ENCODE measurements at regions not wholly inside any gene's neighbourhood (a gene's known extent, or its start where the extent isn't known, plus 50 kb on each side); places are given as distances from the start of the nearest gene placed in this dataset.

- no peak for TF ChIP-seq CTCF (IDR thresholded peaks at IDR 0.05; ENCODE audit: low read depth, low read length)
- H3K4me1 ChIP-seq (ENCODE audit: low read depth) = no peaks in the 10 kb centered on the region
- no peaks in the 10 kb centered on the region for H3K9me3 ChIP-seq (ENCODE audit: low read depth)
- H3K27me3 ChIP-seq = no peaks in the 10 kb centered on the region
- DNase-seq (ENCODE audit: low read depth in 1 of 2, low spot score in 1 of 2) = no peak
- no peak overlapping the region for H3K27ac ChIP-seq
- H3K36me3 ChIP-seq = no peaks in the 10 kb centered on the region
- H3K4me3 ChIP-seq = no peak overlapping the region
These were observed 101.2 kb upstream of the KIT start for GRCh38 chr4:54556587-54556986.

- H3K27me3 ChIP-seq = no peaks in the 10 kb centered on the region
- no peak overlapping the region for H3K27ac ChIP-seq
- TF ChIP-seq CTCF (IDR thresholded peaks at IDR 0.05; ENCODE audit: low read depth, low read length) = no peak
- no peaks in the 10 kb centered on the region for H3K4me1 ChIP-seq (ENCODE audit: low read depth)
- no peak for DNase-seq (ENCODE audit: low read depth in 1 of 2, low spot score in 1 of 2)
- H3K4me3 ChIP-seq = no peak overlapping the region
- H3K9me3 ChIP-seq (ENCODE audit: low read depth) = no peaks in the 10 kb centered on the region
- no peaks in the 10 kb centered on the region for H3K36me3 ChIP-seq
These were observed 98.7 kb upstream of the KIT start for GRCh38 chr4:54558889-54559677.

- Histone ChIP-seq H3K4me3 (no peak overlapping the region), H3K27me3 (no peaks in the 10 kb centered on the region), H3K36me3 (no peaks in the 10 kb centered on the region), H3K4me1 (ENCODE audit: low read depth) (no peaks in the 10 kb centered on the region), H3K27ac (no peak overlapping the region), H3K9me3 (ENCODE audit: low read depth) (no peaks in the 10 kb centered on the region)
- no peak for TF ChIP-seq CTCF (IDR thresholded peaks at IDR 0.05; ENCODE audit: low read depth, low read length)
- no peak for DNase-seq (ENCODE audit: low read depth in 1 of 2, low spot score in 1 of 2)
These were observed 97.2 kb upstream of the KIT start for GRCh38 chr4:54560513-54560912.

DNA sequence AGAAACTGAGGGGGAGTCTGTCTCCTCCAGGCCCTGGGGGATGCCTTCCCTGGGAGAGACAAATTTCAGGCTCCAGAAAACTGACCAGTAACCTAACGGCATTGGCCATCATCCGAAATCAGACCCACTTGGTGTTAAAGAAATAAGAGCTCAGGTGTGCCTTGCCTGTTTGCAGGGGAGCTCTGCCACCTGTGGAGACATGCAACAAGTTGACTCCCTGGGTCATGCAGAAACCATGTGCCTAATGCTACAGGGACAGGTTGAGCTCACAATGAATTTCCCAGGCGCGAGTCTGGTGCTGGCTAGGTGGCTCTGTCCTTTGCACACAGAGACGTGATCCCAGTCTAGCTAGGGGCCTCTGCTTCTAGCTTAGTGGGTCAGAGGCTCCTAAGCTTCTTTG, 95.8 kb upstream of the KIT start:
- Histone ChIP-seq H3K4me1 (ENCODE audit: low read depth) (no peaks in the 10 kb centered on the region), H3K27me3 (no peaks in the 10 kb centered on the region), H3K36me3 (no peaks in the 10 kb centered on the region), H3K27ac (no peak overlapping the region), H3K9me3 (ENCODE audit: low read depth) (no peaks in the 10 kb centered on the region), H3K4me3 (no peak overlapping the region)
- DNase-seq (ENCODE audit: low read depth in 1 of 2, low spot score in 1 of 2) = no peak
- TF ChIP-seq CTCF (IDR thresholded peaks at IDR 0.05; ENCODE audit: low read depth, low read length) = no peak

GRCh38 chr4:54566608-54567007, 91.1 kb upstream of the KIT start:
- TF ChIP-seq CTCF (IDR thresholded peaks at IDR 0.05; ENCODE audit: low read depth, low read length) = no peak
- Histone ChIP-seq H3K27ac (no peak overlapping the region), H3K9me3 (ENCODE audit: low read depth) (no peaks in the 10 kb centered on the region), H3K4me1 (ENCODE audit: low read depth) (no peaks in the 10 kb centered on the region), H3K4me3 (no peak overlapping the region), H3K27me3 (no peaks in the 10 kb centered on the region), H3K36me3 (no peaks in the 10 kb centered on the region)
- DNase-seq (ENCODE audit: low read depth in 1 of 2, low spot score in 1 of 2) = no peak

Data from cardiac muscle cell (in vitro differentiated cells and primary cell).